ENCODE measurements at regions not wholly inside any gene's neighbourhood (a gene's known extent, or its start where the extent isn't known, plus 50 kb on each side); places are given as distances from the start of the nearest gene placed in this dataset.

GRCh38 chr6:140370976-140371870 is 996.8 kb upstream of the CITED2 start:
- no peak for TF ChIP-seq CTCF (IDR thresholded peaks at IDR 0.05; ENCODE audit: low read length)
- TF ChIP-seq EZH2 (optimal IDR thresholded peaks at IDR 0.05; ENCODE audit: low read depth, low read length) = no peak
- TF ChIP-seq EZH2phosphoT487 (IDR thresholded peaks at IDR 0.05; ENCODE audit: low read length) = no peak
